Retinal pigment epithelial cell (primary cell): ENCODE measurements at regions not wholly inside any gene's neighbourhood (a gene's known extent, or its start where the extent isn't known, plus 50 kb on each side); places are given as distances from the start of the nearest gene placed in this dataset.

ENCODE experiments used
- DNase-seq: peaks from one replicate; pipeline ENCODE4 v3.0.0-alpha.2; 2010; ENCODE audit warnings: low read depth
- H3K4me3 ChIP-seq: 2 replicates; pipeline ENCODE4 v1.5.1; 2011; ENCODE audit warnings: mild to moderate bottlenecking, low read length, control low read depth, moderate library complexity
- TF ChIP-seq, protein P1 (sequence below): conservative IDR thresholded peaks from 2 replicates; pipeline ENCODE4 v1.5.1; 2011; ENCODE audit warnings: low read depth, low read length, control low read depth, inconsistent platforms

- H3K4me3 ChIP-seq: no peak overlapping the region
- TF ChIP-seq, protein P1, sequence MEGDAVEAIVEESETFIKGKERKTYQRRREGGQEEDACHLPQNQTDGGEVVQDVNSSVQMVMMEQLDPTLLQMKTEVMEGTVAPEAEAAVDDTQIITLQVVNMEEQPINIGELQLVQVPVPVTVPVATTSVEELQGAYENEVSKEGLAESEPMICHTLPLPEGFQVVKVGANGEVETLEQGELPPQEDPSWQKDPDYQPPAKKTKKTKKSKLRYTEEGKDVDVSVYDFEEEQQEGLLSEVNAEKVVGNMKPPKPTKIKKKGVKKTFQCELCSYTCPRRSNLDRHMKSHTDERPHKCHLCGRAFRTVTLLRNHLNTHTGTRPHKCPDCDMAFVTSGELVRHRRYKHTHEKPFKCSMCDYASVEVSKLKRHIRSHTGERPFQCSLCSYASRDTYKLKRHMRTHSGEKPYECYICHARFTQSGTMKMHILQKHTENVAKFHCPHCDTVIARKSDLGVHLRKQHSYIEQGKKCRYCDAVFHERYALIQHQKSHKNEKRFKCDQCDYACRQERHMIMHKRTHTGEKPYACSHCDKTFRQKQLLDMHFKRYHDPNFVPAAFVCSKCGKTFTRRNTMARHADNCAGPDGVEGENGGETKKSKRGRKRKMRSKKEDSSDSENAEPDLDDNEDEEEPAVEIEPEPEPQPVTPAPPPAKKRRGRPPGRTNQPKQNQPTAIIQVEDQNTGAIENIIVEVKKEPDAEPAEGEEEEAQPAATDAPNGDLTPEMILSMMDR: no peak
- DNase-seq: peak; percentile 25
These were observed 131.9 kb upstream of the GPRIN3 start for GRCh38 chr4:89439533-89439932.

GRCh38 chr4:89438102-89438831 is 130.7 kb upstream of the GPRIN3 start:
- no peak for DNase-seq
- TF ChIP-seq, protein P1: peak; percentile 32
- H3K4me3 ChIP-seq: no peak overlapping the region

GRCh38 chr4:89434364-89434988 is 126.9 kb upstream of the GPRIN3 start:
- H3K4me3 ChIP-seq: no peak overlapping the region
- TF ChIP-seq, protein P1: peak; percentile 86
- DNase-seq: no peak

GRCh38 chr4:89427782-89428181 is 120.2 kb upstream of the GPRIN3 start:
- TF ChIP-seq, protein P1: no peak
- DNase-seq: no peak
- H3K4me3 ChIP-seq: no peak overlapping the region

DNA sequence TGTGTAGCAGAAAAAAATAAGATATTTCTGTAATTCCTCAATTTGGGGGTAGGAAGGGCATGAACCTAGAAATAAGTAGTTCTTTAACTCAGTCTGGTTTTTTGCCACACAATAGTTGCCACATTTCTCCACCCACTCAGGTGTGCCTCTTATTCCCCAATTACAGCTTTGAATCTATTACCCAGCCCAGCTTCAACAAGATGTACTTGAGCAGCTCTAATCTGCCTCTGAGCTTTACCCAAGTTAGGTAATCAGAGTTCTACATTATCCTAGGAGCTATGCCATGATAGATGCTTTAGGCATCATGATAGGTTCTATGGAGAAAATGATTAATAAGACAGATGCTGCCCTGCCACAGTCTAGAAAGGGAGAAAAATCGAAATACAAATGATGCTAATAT is 117.4 kb upstream of the GPRIN3 start:
- no peak overlapping the region for H3K4me3 ChIP-seq
- TF ChIP-seq, protein P1: no peak
- DNase-seq: no peak

- no peak overlapping the region for H3K4me3 ChIP-seq
- TF ChIP-seq, protein P1: no peak
- DNase-seq: no peak
These were observed 114.9 kb upstream of the GPRIN3 start for GRCh38 chr4:89422441-89422990.
